Activated CD8-positive, alpha-beta memory T cell treated with anti-CD3 and anti-CD28 coated beads for 48 hours (primary cell): ENCODE measurements at regions not wholly inside any gene's neighbourhood (a gene's known extent, or its start where the extent isn't known, plus 50 kb on each side); places are given as distances from the start of the nearest gene placed in this dataset.
A peak's percentile ranks its signal among the peaks of the same experiment; 100 is the strongest.

ENCODE experiments used
- DNase-seq, 3 experiments: peaks; one replicate each; pipeline ENCODE4 v3.0.0-alpha.2; 2020; ENCODE audit warnings: low read depth in 2 of 3, low spot score in 2 of 3

DNA sequence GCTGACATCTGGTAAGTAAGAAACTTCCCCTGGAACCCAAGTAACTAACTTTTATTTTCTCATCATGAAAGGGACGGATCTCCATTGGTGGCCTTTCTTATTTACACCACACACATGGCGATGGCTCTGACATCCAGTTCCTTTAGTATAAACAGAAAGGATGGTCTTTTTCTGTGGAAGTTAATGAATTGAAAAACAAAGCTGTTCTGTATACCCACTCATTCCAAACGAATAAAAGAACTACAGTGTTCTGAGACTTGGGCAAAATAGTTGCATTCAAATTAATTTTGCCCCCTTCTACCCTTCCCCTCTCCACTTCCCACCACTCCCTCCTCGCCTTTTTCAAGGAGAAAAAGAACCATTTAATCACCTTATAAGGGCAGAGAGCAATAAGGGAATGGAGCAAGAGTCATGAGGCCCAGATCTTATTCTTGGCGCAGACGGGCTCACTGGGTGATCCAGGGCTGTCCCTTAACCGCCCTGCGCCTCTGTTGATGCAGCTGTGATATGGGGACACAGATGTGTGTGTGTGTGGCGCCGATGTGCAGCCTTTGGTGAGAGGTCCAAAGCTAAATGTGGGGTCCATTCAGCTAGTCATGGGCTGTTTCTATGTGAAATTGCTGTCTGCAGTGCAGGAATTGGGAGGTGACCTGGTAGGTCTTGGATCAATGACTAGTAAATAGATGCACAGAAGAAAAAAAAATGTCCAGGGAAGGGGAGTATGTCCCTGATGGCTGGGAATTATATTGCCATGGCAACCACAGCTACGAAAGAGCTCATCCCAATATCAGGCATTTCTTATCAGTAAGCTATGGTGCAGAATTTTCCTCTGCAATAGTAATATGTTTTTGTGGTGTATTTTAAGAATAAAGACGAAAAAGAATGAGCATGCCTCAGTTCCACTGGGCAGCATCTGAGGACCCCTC, 141.5 kb upstream of the ERCC6L2 start:
- DNase-seq = no peak

DNA sequence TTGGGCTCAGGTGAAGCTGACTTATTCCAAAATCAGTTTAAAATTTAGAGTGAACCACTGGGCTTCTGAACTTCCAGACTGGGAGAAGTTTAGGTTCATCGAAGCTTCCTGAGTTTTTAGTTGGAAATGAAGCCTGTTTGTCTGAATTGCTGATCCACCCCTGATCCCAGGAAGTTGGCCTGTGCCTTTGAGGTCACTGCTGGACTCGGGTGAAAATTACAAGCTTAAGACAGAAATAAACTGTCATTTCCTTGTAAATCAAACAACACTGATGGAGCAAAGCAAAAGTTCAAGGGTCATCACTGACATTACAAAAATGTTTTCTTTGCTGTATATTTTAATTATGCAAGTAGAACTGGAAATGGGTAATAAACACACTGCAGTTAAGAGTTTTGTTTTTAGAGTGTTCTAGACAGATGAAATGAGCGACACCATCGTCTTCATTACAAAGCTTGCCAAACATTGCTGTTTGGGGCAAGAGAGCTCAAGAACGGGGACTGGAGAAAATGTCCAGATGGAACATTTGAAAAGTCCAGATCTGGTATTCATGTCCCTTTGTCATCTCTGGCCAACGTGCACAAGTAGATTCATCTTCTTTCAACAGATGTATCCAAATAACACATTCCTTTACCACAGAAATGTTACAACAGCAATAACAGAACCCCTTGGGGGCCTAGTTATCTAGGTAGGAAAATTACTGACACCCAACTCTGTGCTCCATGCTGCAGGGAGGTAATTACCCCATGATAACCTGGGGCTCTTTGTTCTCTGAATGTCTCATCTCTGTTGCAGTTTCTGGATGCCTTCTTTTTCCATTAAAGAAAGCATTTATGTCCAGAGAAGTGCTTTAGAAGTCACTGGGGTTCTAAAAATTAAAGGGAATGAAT, 142.4 kb upstream of the ERCC6L2 start:
- no peak for DNase-seq

GRCh38 chr9:95731876-95732275, 143.6 kb upstream of the ERCC6L2 start:
- DNase-seq = no peak

- DNase-seq = no peak
These were observed 145.7 kb upstream of the ERCC6L2 start for GRCh38 chr9:95729669-95730368.

DNA sequence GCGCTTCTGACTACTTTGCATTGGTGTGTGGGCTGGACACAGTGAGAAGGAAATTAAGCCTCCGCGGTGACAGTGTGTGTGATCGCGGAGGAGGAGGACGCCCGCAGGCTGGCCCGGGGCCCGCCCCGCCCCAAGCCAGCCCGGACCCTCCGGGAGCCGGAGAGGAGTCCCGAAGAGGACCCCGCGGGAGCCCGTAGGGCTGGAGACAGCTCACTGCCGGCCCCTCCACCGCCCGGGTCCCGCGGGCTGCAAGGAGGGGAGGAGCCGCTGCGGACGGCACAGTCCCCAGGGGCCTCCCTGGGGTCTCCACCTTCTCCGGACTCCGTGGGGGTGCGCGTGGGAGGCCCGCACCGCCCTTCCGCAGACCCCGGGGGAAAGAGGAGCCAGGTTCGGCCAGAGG, 146.4 kb upstream of the ERCC6L2 start:
- DNase-seq = no peak

- no peak for DNase-seq
These were observed 147.5 kb upstream of the ERCC6L2 start for GRCh38 chr9:95727947-95728520.

DNA sequence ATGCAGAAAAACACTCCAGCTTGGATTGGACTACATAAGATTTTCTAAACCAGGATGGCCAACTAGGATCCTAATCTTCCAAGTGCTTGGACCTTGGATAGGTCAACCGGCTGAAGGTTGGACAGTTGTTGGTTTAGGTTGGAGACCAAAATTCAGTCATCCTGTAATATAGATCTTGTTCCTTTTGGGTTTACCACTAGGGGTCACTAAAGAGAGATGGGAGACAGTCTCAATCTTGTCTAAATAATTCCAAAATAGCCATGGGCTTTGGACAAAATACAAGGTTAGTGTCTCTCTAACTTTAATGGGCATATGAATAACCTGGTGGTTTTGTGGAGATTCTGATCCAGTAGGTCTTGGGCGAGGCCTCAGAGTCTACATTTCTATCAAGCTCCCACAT, 148.7 kb upstream of the ERCC6L2 start:
- no peak for DNase-seq

DNA sequence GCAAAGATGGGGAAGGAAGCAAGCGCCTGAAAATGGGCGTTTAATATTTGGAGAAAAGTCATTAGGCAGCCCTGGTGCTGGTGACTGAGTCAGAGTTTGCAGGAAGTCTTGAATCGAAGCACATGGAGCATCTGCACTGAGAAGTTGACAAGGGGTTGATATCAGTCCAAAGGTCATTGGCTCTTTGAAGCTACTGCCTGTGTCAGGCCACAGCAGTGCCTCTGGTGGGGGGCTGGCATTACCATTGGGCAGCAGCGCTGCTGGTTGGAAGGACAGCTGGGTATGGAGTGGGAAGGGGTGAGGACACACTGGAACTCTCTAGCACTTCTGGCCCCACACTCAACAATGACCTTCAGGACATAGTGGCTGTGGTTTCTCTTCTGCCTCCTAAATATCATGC, 150.4 kb upstream of the ERCC6L2 start:
- peak in 1 of 3 experiments; percentile 9 for DNase-seq

DNA sequence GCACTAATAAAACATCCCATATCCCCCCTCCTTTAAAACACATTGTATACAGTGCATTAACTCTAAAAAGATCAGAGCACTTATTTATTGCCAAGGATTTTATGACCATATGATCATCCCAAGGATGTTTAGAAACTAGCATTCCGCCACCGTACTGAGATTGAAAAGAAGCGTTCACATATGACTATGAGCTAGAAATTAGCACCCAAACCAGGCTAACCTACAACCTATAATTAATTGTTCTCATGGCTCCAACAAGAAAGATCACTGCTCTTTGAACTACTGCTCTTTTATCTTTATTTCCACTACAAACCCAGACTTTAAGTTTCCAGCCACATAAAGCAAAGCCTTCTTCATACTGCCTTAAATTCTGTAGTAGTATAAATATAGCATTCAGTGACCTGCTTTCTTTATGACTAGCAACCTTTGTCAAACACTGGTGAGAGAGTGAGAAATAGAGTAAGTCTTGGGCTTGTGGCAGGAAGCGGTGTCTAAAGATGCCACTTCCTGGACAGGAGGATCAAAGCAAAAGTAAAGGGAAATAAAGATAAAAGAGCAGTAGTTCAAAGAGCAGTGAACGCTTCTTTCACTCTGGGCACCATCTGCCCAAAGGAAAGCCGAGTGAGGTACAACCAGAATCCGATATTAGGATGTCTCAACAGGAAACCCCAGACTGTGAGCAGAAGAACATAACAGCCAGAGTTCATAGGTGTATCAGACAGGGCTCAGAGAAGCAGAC, 151.1 kb upstream of the ERCC6L2 start:
- peak in 2 of 3 experiments; percentile 19 to 36 for DNase-seq

GRCh38 chr9:95722141-95722540, 153.3 kb upstream of the ERCC6L2 start:
- no peak for DNase-seq

GRCh38 chr9:95721061-95721531, 154.4 kb upstream of the ERCC6L2 start:
- no peak for DNase-seq

GRCh38 chr9:95720496-95720895, 155.0 kb upstream of the ERCC6L2 start:
- DNase-seq = no peak

DNA sequence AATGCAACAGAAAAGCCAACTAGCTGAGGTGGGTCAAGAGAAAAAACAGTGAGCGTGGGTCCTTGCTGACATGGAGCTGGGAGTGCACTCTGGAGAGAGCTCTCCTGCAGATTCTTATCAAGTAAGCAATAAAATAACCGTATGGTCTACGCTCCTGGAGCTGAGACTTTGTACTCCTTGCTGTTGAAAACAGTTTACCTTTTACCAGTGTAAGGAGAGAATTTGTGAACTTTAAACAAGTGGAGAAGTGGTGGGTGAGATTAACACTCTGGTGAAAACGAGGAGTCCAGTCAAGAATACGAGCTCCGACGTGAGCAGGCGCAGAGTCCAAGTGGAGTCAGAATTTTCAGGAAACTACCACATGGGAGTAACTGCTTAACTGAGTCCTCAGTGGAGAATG, 156.1 kb upstream of the ERCC6L2 start:
- DNase-seq = no peak

DNA sequence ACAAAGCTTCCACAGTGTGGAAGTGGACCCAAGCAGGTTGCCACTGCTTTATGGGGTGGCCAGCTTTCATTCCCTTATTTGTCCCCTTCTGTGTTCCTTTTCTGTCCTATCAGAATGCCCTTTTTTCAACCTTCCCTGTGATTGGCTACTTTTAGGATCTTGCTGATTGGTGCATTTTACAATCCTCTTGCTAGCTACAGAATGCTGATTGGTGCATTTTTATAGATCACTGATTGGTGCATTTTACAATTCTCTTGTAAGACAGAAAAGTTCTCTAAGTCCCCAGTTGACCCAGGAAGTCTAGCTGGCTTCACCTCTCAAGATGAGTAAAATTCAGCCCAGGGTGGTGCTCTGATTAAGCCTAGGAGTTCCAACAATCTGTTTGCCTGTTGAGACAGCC, 157.2 kb upstream of the ERCC6L2 start:
- no peak for DNase-seq

GRCh38 chr9:95715868-95716435, 159.5 kb upstream of the ERCC6L2 start:
- DNase-seq = no peak

GRCh38 chr9:95710446-95710845, 165.0 kb upstream of the ERCC6L2 start:
- no peak for DNase-seq

DNA sequence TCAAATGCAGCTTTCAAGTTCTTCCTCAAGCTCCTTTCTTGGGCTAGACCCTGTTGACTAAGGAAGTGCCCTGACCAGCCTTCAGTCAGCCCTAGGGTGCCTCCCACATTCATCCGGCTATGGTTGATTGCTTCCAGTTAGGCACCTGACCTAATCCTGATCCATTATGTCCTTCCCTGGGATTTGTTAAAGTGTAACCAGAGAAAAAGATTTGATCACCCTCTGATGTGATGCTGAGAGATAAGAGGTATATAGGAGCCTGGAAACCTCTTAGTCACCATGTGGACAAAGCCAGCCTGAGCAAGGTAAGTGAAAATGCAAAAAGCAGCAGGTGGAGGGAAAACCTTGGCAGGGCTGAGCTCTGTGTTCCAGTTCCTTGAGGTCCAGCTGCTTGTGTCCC, 178.8 kb upstream of the ERCC6L2 start:
- DNase-seq = no peak

DNA sequence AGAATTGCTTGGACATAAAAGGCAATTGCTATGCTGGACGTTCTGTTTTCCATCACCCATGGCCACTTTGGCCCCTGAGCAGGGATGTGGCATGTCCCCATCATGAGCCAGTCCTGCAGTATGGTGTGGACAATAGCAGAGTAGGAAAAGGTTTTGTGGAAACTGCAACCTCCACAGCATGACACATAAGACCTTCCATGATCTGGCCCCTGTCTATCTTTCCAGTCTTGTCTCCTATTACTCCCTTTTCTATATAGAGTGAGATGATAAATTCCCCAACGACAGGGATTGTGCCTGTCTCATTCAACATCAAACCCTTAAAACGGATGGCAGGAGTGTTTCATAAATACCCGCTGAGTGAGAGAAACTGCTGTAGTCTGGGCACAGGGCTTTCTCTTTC, 174.7 kb upstream of the PTCH1 start:
- no peak for DNase-seq

DNA sequence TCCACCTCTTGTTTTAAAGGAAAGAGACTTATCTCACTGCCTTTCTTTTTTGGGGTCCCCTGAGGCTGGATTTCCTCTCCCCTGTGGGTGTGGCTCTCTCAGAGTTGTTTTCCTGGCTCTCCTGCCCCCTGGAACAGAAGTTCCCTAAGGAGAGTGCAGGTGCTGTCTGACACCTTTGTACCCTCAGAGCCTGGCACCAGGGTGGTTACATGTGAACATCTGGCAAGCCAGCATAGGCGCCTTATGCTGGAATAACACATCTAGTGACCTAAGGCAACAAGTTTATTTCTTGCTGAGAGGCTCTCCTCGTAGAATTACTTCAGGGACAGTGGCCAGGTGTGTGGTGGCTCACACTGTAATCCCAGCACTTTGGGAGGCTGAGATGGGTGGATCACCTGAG, 172.9 kb upstream of the PTCH1 start:
- no peak for DNase-seq

GRCh38 chr9:95684516-95684915, 167.7 kb upstream of the PTCH1 start:
- no peak for DNase-seq
